ENCODE measurements at regions not wholly inside any gene's neighbourhood (a gene's known extent, or its start where the extent isn't known, plus 50 kb on each side); places are given as distances from the start of the nearest gene placed in this dataset.
"Not testable (repeated sequence)": the region's sequence is repeated elsewhere in the genome, so short reads cannot be mapped to it uniquely, and the experiment has no call there.

- not testable (repeated sequence) for DNase-seq (ENCODE audit: low read depth in 2 of 3, low spot score in 2 of 3)
Measured at GRCh38 chr6:104676679-104677078, 183.0 kb downstream of the HACE1 start.

GRCh38 chr6:104675161-104675560, 184.6 kb downstream of the HACE1 start:
- not testable (repeated sequence) for DNase-seq (ENCODE audit: low read depth in 2 of 3, low spot score in 2 of 3)

GRCh38 chr6:104673078-104673477, 186.6 kb downstream of the HACE1 start:
- not testable (repeated sequence) for DNase-seq (ENCODE audit: low read depth in 2 of 3, low spot score in 2 of 3)

GRCh38 chr6:104671591-104671891, 188.2 kb downstream of the HACE1 start:
- DNase-seq (ENCODE audit: low read depth in 2 of 3, low spot score in 2 of 3), result not testable (repeated sequence)

GRCh38 chr6:104670834-104671590, 188.7 kb downstream of the HACE1 start:
- not testable (repeated sequence) for DNase-seq (ENCODE audit: low read depth in 2 of 3, low spot score in 2 of 3)

GRCh38 chr6:104669483-104669882, 190.2 kb downstream of the HACE1 start:
- DNase-seq (ENCODE audit: low read depth in 2 of 3, low spot score in 2 of 3), result no peak

GRCh38 chr6:104656235-104656634, 203.5 kb downstream of the HACE1 start:
- DNase-seq (ENCODE audit: low read depth in 2 of 3, low spot score in 2 of 3), result no peak

- DNase-seq (ENCODE audit: low read depth in 2 of 3, low spot score in 2 of 3), result no peak
Measured at GRCh38 chr6:104653781-104654180, 205.9 kb downstream of the HACE1 start.

- DNase-seq (ENCODE audit: low read depth in 2 of 3, low spot score in 2 of 3), result no peak
Measured at GRCh38 chr6:104648347-104648746, 211.4 kb downstream of the HACE1 start.

- DNase-seq (ENCODE audit: low read depth in 2 of 3, low spot score in 2 of 3), result no peak
Measured at GRCh38 chr6:104644848-104645247, 214.9 kb downstream of the HACE1 start.

- DNase-seq (ENCODE audit: low read depth in 2 of 3, low spot score in 2 of 3), result no peak
Measured at GRCh38 chr6:104642871-104643270, 216.8 kb downstream of the HACE1 start.

- no peak for DNase-seq (ENCODE audit: low read depth in 2 of 3, low spot score in 2 of 3)
Measured at GRCh38 chr6:104640761-104641160, 219.0 kb downstream of the HACE1 start.

GRCh38 chr6:104640150-104640700, 219.5 kb downstream of the HACE1 start:
- DNase-seq (ENCODE audit: low read depth in 2 of 3, low spot score in 2 of 3), result no peak

- no peak for DNase-seq (ENCODE audit: low read depth in 2 of 3, low spot score in 2 of 3)
Measured at GRCh38 chr6:104639668-104640067, 220.1 kb downstream of the HACE1 start.

- DNase-seq (ENCODE audit: low read depth in 2 of 3, low spot score in 2 of 3), result no peak
Measured at GRCh38 chr6:104638841-104639290, 220.9 kb downstream of the HACE1 start.

GRCh38 chr6:104633125-104633524, 226.6 kb downstream of the HACE1 start:
- no peak for DNase-seq (ENCODE audit: low read depth in 2 of 3, low spot score in 2 of 3)

GRCh38 chr6:104632588-104632987, 227.1 kb downstream of the HACE1 start:
- DNase-seq (ENCODE audit: low read depth in 2 of 3, low spot score in 2 of 3), result no peak

GRCh38 chr6:104630955-104631354, 228.8 kb downstream of the HACE1 start:
- DNase-seq (ENCODE audit: low read depth in 2 of 3, low spot score in 2 of 3), result no peak

- DNase-seq (ENCODE audit: low read depth in 2 of 3, low spot score in 2 of 3), result no peak
Measured at GRCh38 chr6:104630522-104630921, 229.2 kb downstream of the HACE1 start.

- DNase-seq (ENCODE audit: low read depth in 2 of 3, low spot score in 2 of 3), result no peak
Measured at GRCh38 chr6:104629826-104630225, 229.9 kb downstream of the HACE1 start.

GRCh38 chr6:104625536-104625935, 234.2 kb downstream of the HACE1 start:
- DNase-seq (ENCODE audit: low read depth in 2 of 3, low spot score in 2 of 3), result no peak

GRCh38 chr6:104623052-104623690, 236.5 kb downstream of the HACE1 start:
- DNase-seq (ENCODE audit: low read depth in 2 of 3, low spot score in 2 of 3), result no peak

Data from activated CD8-positive, alpha-beta memory T cell treated with anti-CD3 and anti-CD28 coated beads for 48 hours (primary cell).